Left lung (tissue), 4 donors: ENCODE measurements at regions not wholly inside any gene's neighbourhood (a gene's known extent, or its start where the extent isn't known, plus 50 kb on each side); places are given as distances from the start of the nearest gene placed in this dataset.
"Not testable (repeated sequence)": the region's sequence is repeated elsewhere in the genome, so short reads cannot be mapped to it uniquely, and the experiment has no call there.

Experiments
- ATAC-seq: fragments of 200-7000 bp; cut with Tn5 transposase; one replicate; pipeline ENCODE4 v1.9.1; 2020; ENCODE audit warnings: moderate library complexity
- DNase-seq, 4 donors: peaks; one replicate each; pipeline ENCODE4 v3.0.0-alpha.2; 2013 to 2020
- H3K27ac ChIP-seq, 2 donors: fragments of 200-600 bp; sonication (generic) in 1 of 2; one replicate each; pipeline versions ENCODE4 v1.5.0 to v1.8.0; 2020 to 2021
- H3K27me3 ChIP-seq, 2 donors: fragments of 200-600 bp; sonication (generic) in 1 of 2; one replicate each; pipeline versions ENCODE4 v1.5.0 to v1.8.0; 2020 to 2021
- H3K36me3 ChIP-seq, 2 donors: fragments of 200-600 bp; sonication (generic) in 1 of 2; one replicate each; pipeline versions ENCODE4 v1.5.0 to v1.8.0; 2020 to 2021
- H3K4me1 ChIP-seq, 2 donors: fragments of 200-600 bp; one replicate each; pipeline ENCODE4 v1.8.0; 2021
- H3K4me3 ChIP-seq, 2 donors: fragments of 200-600 bp; sonication (generic) in 1 of 2; one replicate each; pipeline versions ENCODE4 v1.5.0 to v1.8.0; 2020 to 2021; ENCODE audit warnings: mild to moderate bottlenecking in 1 of 2
- H3K9me3 ChIP-seq, 2 donors: fragments of 200-600 bp; sonication (generic) in 1 of 2; one replicate each; pipeline versions ENCODE4 v1.5.0 to v1.8.0; 2020 to 2021
- intact Hi-C, 2 donors: fragments of 100-400 bp; cut with DNase I; formaldehyde crosslinking; loops; one replicate each; pipeline versions ENCODE4 v1.11.2 to v1.14.2; 2022
- TF ChIP-seq, protein P1 (sequence below), 2 donors: fragments of 200-600 bp; sonication (generic) in 1 of 2; IDR thresholded peaks; one replicate each; pipeline versions ENCODE4 v1.5.0 to v1.8.0; 2021; ENCODE audit warnings: antibody characterized with exemption in 2 of 2
- donor health status: DM: no; HTN: yes; CAD: no.
- donor health status: DM: no; HTN: no; CAD: no.

GRCh38 chr13:59424661-59425060 is 739.1 kb downstream of the DIAPH3 start:
- DNase-seq (no peak), ATAC-seq (no peak)
- TF ChIP-seq, protein P1, sequence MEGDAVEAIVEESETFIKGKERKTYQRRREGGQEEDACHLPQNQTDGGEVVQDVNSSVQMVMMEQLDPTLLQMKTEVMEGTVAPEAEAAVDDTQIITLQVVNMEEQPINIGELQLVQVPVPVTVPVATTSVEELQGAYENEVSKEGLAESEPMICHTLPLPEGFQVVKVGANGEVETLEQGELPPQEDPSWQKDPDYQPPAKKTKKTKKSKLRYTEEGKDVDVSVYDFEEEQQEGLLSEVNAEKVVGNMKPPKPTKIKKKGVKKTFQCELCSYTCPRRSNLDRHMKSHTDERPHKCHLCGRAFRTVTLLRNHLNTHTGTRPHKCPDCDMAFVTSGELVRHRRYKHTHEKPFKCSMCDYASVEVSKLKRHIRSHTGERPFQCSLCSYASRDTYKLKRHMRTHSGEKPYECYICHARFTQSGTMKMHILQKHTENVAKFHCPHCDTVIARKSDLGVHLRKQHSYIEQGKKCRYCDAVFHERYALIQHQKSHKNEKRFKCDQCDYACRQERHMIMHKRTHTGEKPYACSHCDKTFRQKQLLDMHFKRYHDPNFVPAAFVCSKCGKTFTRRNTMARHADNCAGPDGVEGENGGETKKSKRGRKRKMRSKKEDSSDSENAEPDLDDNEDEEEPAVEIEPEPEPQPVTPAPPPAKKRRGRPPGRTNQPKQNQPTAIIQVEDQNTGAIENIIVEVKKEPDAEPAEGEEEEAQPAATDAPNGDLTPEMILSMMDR (IDR thresholded peaks at IDR 0.05), result no peak
- H3K4me3 ChIP-seq, result no peak overlapping the region
- H3K36me3 ChIP-seq, result no peaks in the 10 kb centered on the region
- H3K27ac ChIP-seq, result no peak overlapping the region
- no peaks in the 10 kb centered on the region for H3K4me1 ChIP-seq
- H3K9me3 ChIP-seq, result no peaks in the 10 kb centered on the region
- intact Hi-C loops, result no loop called here
- H3K27me3 ChIP-seq, result no peaks in the 10 kb centered on the region

DNA sequence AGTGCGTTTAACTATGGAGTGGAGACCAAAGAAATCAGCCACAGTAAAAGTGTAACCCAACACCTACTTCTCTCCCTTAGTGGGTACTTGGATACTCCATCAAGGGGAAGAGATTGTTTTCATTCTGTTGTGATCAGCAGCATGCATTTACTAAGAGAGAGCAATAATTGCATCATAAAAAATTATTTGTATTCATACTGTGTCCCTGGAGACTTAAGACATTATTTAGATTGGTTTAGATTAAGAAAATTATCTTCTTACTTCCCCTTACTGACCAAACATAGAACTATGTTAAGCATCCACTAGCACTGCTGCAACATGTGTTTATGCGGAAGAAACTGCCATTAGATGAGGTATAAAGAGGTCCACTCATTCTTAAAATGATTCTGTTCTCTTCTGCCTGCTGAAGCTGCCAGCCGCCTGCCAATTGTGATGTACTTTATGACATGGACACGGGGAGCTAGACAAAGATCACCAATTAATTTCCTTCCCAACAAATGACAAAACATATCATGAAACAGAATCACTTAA is 738.5 kb downstream of the DIAPH3 start:
- no peak overlapping the region for H3K27ac ChIP-seq
- DNase-seq, result no peak
- ATAC-seq, result peak; percentile 65
- peaks cover 0 to 4% of the 10 kb centered on the region in 2 donors for H3K9me3 ChIP-seq
- TF ChIP-seq, protein P1 (IDR thresholded peaks at IDR 0.05), result no peak
- H3K4me3 ChIP-seq, result no peak overlapping the region
- no peaks in the 10 kb centered on the region for H3K4me1 ChIP-seq
- H3K36me3 ChIP-seq, result no peaks in the 10 kb centered on the region
- H3K27me3 ChIP-seq, result no peaks in the 10 kb centered on the region
- intact Hi-C loops, result no loop called here

DNA sequence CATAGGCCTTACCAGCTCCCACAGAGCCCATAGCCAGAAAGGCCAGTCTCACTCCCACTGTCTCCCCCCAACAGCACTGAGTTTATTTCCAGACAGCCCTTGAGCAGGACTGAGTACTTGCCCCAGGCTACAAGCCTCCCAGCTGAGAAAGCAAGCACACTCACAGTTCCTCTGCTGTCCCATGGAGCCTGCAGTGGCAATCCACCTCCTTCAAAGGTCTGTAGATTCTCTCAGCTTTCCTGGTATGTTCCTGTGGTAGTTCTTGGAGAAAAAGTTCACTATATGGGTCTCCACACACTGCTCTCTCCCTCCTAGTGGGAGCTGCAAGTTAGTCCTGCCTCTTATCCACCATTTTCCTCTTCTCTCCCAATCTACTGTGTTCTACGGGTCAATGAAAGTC is 728.7 kb downstream of the DIAPH3 start:
- Histone ChIP-seq H3K36me3 (no peaks in the 10 kb centered on the region), H3K4me3 (no peak overlapping the region), H3K9me3 (peaks cover 0 to 43% of the 10 kb centered on the region in 2 donors), H3K27ac (no peak overlapping the region), H3K27me3 (peaks cover 0 to 3% of the 10 kb centered on the region in 2 donors), H3K4me1 (no peaks in the 10 kb centered on the region)
- no peak for ATAC-seq
- intact Hi-C loops, result no loop called here
- TF ChIP-seq, protein P1 (IDR thresholded peaks at IDR 0.05), result no peak
- no peak for DNase-seq

- Histone ChIP-seq H3K27ac (no peak overlapping the region), H3K4me1 (no peaks in the 10 kb centered on the region), H3K27me3 (peaks cover 0 to 10% of the 10 kb centered on the region in 2 donors), H3K9me3 (peaks cover 0 to 20% of the 10 kb centered on the region in 2 donors), H3K4me3 (no peak overlapping the region), H3K36me3 (no peaks in the 10 kb centered on the region)
- intact Hi-C loops, result no loop called here
- no peak for ATAC-seq
- TF ChIP-seq, protein P1 (IDR thresholded peaks at IDR 0.05), result no peak
- no peak for DNase-seq
These were observed 726.0 kb downstream of the DIAPH3 start for GRCh38 chr13:59437544-59438301.

DNA sequence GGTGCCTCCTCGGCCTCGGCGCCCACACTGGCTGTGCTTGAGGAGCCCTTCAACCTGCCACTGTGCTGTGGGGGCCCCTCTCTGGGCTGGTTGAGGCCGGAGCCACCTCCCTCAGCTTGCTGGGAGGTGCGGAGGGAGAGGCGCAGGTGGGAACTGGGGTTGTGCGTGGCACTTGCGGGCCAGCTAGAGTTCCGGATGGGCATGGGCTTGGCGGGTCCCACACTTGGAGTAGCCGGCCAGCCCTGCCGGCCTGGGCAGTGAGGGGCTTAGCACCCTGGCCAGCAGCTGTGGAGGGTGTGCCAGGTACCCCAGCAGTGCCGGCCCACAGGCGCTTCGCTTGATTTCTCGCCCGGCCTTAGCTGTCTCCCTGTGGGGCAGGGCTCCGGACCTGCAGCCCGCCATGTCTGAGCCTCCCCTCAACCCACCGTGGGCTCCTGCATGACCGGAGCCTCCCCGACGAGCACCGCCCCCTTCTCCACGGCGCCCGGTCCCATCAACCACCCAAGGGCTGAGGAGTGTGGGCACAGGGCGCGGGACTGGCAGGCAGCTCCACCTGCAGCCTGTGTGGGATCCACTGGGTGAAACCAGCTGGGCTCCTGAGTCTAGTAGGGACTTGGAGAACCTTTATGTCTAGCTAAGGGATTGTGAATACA is 723.8 kb downstream of the DIAPH3 start:
- Histone ChIP-seq H3K4me1 (no peaks in the 10 kb centered on the region), H3K27ac (no peak overlapping the region), H3K36me3 (no peaks in the 10 kb centered on the region), H3K4me3 (no peak overlapping the region), H3K27me3 (peaks cover 0 to 10% of the 10 kb centered on the region in 2 donors), H3K9me3 (peaks cover 0 to 2% of the 10 kb centered on the region in 2 donors)
- DNase-seq (peak in 1 of 4 donors; percentile 73), ATAC-seq (no peak)
- TF ChIP-seq, protein P1 (IDR thresholded peaks at IDR 0.05), result no peak
- intact Hi-C loops, result no loop called here

- H3K27ac ChIP-seq, ATAC-seq, H3K9me3 ChIP-seq, H3K4me1 ChIP-seq, DNase-seq, H3K4me3 ChIP-seq, H3K36me3 ChIP-seq, intact Hi-C loops: not testable (repeated sequence)
- peaks cover 0 to 10% of the 10 kb centered on the region in 2 donors for H3K27me3 ChIP-seq
These were observed 722.7 kb downstream of the DIAPH3 start for GRCh38 chr13:59441068-59441467.
